Femur (tissue), 1 donor: ENCODE measurements at regions not wholly inside any gene's neighbourhood (a gene's known extent, or its start where the extent isn't known, plus 50 kb on each side); places are given as distances from the start of the nearest gene placed in this dataset.
"Not testable (repeated sequence)": the region's sequence is repeated elsewhere in the genome, so short reads cannot be mapped to it uniquely, and the experiment has no call there.

Experiments
- DNase-seq: peaks from one replicate; pipeline ENCODE4 v3.0.0-alpha.2; 2017

GRCh38 chr13:84697591-84697990 is 815.3 kb upstream of the SLITRK1 start:
- not testable (repeated sequence) for DNase-seq

- DNase-seq, result no peak
These were observed 804.7 kb upstream of the SLITRK1 start for GRCh38 chr13:84686973-84687372.

DNA sequence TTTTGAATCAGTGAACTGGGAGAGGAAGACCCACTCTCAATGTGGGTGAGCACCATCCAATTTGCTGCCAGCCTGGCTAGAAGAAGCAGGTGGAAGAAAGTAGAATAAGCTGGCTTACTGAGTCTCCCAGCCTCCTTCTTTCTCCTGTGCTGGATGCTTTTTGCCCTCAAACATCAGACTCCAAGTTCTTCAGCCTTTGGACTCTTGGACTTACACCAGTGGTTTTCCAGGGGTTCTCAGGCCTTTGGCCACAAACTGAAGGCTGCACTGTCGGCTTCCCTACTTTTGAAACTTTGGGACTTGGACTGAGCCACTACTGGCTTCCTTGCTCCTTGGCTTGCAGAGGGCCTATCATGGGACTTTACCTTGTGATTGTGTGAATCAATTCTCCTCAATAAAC is 804.2 kb upstream of the SLITRK1 start:
- DNase-seq, result no peak

DNA sequence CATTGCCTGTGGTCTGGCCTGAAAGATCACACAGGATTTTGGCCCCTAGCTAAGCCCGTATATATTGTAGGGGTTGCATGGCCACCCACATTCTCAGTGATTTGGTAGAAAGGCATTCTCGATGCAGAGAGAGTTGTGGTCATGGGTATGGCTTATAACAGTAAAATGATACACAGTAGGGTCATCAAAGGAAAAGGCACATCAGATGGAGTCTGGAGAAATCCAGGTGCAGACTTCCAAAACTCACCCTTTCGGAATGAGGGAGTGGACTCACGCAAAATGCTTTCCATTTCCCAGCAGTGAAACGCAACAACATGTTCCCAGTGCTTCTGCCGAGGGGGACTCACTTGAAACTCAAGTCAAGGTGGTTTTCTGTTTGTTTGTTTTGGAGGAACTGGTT is 802.5 kb upstream of the SLITRK1 start:
- no peak for DNase-seq

DNA sequence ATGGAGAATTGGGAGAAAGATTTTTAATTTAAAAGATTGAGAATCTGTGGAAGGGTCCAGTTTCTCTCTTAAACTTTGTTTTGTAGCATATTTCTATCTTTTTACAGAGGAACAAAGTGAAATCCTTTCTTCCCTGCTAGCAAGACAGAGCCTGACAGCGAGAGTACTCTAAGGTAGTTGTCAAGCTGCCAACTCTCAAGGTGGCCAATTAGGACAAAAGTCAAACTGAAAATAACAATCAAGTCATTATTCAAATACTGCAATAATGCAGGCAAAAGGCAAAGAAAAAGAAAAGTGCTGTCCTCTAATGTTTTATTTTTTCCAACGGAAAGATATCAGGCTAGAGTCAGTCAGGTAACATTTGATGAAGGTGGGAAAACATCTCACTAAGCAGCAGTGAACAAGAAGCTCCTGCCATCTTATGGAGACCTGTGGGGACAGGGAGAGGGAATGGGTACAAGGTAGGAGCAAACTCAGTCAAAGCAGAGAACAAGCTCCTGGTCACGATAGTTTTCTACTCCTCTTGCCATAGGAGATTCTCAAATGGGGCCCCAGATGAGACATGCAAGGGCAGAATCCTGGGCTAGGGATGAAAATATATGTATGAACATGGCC is 801.9 kb upstream of the SLITRK1 start:
- no peak for DNase-seq

- no peak for DNase-seq
These were observed 801.2 kb upstream of the SLITRK1 start for GRCh38 chr13:84683448-84683847.

DNA sequence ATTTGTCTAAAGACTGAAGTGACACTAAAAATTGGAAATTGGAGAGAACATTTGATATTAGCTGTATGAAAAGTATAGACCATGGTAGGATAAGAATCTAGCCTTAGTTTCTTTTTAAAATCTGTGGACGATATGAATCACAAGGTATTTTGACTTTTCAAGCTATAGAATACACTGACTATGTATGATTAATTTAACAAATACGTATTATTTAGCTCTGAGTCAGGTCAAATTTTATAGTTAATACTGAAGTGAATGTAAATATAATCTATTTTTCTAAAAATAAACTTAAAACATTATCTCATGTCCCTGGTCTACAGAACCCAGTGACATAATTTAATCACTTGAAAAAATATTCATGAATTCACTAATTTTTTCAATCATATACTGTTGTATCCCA is 795.6 kb upstream of the SLITRK1 start:
- no peak for DNase-seq

- DNase-seq, result no peak
These were observed 790.3 kb upstream of the SLITRK1 start for GRCh38 chr13:84672616-84673015.

DNA sequence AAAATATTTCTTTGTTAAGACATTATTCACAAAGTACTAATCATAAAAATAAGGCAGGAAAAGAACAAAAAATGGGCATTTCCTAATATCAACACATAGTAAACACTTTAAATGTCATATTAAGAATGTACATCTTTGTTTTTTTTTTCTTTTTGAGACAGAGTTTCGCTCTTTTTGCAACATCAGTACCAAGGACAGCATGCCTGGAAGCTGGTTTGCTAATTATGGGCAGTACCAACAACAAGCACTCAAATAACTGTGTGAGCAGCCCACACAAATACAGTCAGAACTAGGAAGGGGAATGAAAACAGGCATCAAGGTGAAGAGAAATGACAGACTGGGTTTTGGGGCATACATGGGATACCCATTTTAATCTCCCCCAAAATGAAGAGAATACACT is 788.0 kb upstream of the SLITRK1 start:
- DNase-seq, result no peak

- DNase-seq, result no peak
These were observed 786.4 kb upstream of the SLITRK1 start for GRCh38 chr13:84668637-84669036.

GRCh38 chr13:84662491-84662890 is 780.2 kb upstream of the SLITRK1 start:
- no peak for DNase-seq

- DNase-seq, result no peak
These were observed 779.4 kb upstream of the SLITRK1 start for GRCh38 chr13:84661718-84662117.

DNA sequence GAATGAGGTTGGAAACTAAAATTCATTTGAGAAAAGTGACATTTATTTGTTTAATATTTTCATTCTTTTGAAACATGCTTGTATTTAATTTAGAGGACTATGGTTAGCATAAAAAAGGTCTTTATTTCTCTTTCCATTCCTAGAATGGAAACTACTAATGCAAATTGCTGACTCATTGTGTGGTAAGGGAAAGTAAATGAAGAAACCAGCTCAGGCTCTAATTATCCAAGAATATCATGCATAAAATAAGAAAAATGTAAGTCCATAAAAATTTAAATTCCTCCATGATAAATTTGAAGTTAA is 777.0 kb upstream of the SLITRK1 start:
- no peak for DNase-seq

GRCh38 chr13:84658491-84659358 is 776.5 kb upstream of the SLITRK1 start:
- DNase-seq, result no peak

DNA sequence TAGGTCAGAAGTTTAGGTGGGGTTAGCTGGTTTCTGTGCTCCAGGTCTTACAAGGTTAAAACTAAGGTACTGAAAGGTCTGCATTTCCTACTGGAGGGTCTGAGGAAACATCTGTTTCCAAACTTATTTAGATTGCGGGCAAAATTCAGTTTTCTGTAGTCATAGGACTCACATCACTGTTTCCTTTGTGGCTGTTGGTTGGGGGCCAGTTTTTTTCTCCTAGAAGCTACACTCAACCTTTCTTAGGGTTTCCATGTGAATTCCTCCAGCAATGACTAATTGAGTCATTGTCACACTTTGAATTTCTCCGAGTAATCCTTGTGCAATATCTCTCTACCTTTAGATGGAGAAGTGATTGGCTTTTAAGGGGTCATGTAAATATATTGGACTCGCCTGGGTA is 773.4 kb upstream of the SLITRK1 start:
- no peak for DNase-seq

- DNase-seq, result no peak
These were observed 772.5 kb upstream of the SLITRK1 start for GRCh38 chr13:84654654-84655275.

GRCh38 chr13:84653915-84654534 is 771.8 kb upstream of the SLITRK1 start:
- no peak for DNase-seq

- DNase-seq, result no peak
These were observed 769.4 kb upstream of the SLITRK1 start for GRCh38 chr13:84651705-84652104.

DNA sequence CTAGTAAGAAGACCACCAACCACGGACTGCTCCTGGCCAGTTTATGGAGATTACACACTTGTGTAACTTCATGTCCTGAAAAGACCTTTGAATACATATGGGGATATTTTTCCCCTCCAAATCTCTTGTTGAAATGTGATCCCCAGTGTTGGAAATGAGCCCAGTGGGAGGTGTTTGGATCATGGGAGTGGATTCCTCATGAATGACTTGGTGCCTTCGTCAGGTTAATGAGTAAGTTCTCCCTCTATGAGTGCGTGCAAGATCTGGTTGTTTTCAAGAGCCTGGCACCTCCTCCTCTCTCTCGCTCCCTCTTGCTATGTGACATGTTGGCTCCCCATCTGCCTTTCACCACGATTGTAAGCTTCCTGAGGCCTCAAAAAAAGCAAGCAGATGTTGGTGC is 769.0 kb upstream of the SLITRK1 start:
- DNase-seq, result no peak

GRCh38 chr13:84649853-84650252 is 767.6 kb upstream of the SLITRK1 start:
- DNase-seq, result no peak

GRCh38 chr13:84648069-84648640 is 765.9 kb upstream of the SLITRK1 start:
- no peak for DNase-seq

DNA sequence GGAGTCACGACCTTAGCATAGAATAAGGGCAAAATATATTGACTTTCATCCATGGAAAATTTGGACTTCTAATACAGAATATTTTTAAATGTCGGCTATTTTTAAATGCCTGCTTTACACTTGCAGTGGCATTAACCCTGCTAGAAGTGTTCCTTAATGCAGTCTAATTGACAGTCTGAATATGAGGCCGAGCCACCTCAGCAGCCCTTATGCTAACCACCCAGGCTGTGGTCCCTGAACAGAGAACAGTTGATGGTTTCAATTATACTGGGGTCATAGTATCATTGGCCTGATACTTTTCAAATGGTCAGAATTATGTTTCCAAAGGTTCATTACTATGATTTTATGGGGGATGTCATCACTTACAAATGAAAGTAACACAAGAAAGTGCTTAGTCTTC is 764.7 kb upstream of the SLITRK1 start:
- DNase-seq, result no peak

DNA sequence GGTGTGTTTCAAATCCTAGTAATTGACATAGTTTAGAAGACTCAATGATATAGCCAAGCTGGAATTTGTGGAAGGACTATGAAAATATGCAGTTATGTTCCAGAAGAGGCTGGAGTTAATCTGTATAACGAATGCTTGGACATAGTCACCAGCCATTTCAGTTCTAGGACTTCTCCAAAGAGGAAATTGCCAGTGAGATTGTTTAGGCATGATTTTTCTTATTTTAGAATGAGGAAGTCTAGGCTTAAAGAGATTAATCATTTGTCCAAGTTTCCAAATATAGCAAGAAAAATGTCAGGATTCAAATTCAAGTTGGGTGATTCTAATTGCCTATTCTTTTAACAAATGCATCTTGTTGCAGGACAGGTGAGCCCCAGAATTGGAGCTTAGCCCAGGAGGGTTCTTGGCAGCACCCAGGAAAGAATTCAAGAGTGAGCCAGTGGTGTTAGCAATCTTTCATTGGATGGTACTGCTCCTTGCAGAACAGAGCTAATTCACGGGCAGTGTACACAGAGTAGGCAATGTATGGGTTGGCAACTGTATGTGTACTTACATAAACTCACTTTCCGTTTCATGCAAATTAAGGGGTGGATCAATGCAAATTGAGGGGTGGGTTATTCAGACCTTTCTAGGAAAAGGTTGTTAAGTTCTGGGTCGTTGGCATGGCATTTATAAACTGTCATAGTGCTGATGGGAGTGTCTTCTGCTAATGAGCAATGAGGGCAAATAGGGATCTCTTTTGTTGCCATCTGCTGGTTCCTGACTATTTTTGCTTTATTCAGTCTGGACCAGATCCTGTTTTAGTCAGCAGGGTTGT is 763.1 kb upstream of the SLITRK1 start:
- DNase-seq, result no peak
